SU-DHL-6 (cell line): ENCODE measurements at regions not wholly inside any gene's neighbourhood (a gene's known extent, or its start where the extent isn't known, plus 50 kb on each side); places are given as distances from the start of the nearest gene placed in this dataset.

ENCODE experiments used
- CTCF ChIP-seq: fragments of 200-600 bp; sonication (generic); IDR thresholded peaks from one replicate; pipeline ENCODE4 v1.5.1; 2017; ENCODE audit warnings: antibody characterized with exemption, mild to moderate bottlenecking, low read length, moderate library complexity; ENCODE audit not compliant: insufficient read depth, poor library complexity, severe bottlenecking
- EZH2phosphoT487 ChIP-seq: fragments of 200-600 bp; sonication (generic), shearing (Covaris generic); conservative IDR thresholded peaks from 2 replicates; pipeline ENCODE4 v1.6.1; 2018; ENCODE audit warnings: mild to moderate bottlenecking, antibody characterized with exemption, low read length, moderate library complexity, mixed read lengths

GRCh38 chr19:29117926-29118325 lies 95.0 kb downstream of the UQCRFS1 start:
- TF ChIP-seq CTCF (no peak), EZH2phosphoT487 (no peak)
